GM18499 (cell line): ENCODE measurements at regions not wholly inside any gene's neighbourhood (a gene's known extent, or its start where the extent isn't known, plus 50 kb on each side); places are given as distances from the start of the nearest gene placed in this dataset.
"Not testable (repeated sequence)": the region's sequence is repeated elsewhere in the genome, so short reads cannot be mapped to it uniquely, and the experiment has no call there.

Experiments
- ATAC-seq: cut with Tn5 transposase; IDR thresholded peaks from one replicate; pipeline ENCODE4 v1.9.1; 2021; ENCODE audit warnings: moderate number of reproducible peaks; ENCODE audit not compliant: insufficient read depth, unreplicated experiment

DNA sequence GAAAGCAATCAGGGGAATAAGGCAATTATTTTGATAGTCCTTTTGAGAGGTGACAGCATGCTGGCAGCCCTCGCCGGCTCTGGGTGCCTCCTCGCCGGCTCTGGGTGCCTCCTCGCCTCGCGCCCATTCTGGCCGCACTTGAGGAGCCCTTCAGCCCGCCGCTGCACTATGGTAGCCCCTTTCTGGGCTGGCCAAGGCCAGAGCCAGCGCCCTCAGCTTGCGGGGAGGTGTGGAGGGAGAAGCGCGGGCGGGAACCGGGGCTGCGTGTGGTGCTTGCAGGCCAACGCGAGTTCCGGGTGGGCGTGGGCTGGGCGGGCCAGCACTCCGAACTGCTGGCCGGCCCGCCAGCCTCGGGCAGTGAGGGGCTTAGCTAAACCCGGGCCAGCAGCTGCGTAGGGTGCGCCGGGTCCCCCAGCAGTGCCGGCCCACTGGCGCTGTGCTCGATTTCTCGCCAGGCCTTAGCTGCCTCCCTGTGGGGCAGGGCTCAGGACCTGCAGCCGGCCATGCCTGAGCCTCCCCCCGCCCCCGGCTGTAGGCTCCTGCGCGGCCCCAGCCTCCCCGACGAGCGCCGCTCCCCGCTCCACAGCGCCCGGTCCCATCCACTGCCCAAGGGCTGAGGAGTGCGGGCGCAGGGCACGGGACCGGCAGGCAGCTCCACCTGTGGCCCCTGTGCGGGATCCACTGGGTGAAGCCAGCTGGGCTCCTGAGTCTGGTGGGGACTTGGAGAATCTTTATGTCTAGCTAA is 193.5 kb downstream of the ADCYAP1 start:
- not testable (repeated sequence) for ATAC-seq

DNA sequence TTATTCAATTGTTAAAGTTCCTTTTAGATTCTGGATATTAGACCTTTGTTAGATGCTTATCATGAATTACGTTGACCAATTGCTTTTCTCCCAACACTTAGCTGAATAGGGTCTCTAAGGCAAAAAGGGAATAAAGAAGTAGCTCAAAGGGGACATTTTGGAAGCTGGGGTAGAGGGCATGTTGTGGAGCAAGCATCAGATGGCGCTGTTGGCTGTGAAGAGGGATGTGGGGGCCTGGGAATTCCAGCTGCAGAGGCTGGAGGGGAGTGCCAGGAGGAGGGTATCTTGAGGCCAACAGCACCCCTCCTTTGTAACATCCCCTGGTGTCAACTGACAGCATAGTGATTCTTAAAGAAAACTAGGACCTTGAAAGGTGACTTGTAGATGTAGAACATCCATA is 198.2 kb downstream of the ADCYAP1 start:
- ATAC-seq, result no peak

DNA sequence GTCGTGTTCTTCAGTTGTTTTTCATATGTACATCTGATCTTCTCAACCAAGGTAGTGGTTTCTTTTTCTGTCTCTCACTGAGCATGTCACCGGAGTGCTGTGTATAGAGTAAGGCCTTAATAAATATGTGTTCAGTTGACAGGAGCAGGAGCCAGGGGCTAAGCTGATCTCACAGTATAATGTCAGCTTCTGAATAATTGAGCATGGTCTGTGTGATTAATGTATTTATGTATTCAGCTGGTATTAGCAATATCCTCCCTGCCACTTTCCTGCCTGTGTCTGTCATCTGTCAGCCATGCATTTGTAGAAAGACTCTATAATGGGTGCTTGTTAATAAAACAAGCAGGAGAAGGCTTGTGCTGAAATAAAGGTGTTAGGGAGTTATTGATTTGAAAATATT is 198.9 kb downstream of the ADCYAP1 start:
- no peak for ATAC-seq

DNA sequence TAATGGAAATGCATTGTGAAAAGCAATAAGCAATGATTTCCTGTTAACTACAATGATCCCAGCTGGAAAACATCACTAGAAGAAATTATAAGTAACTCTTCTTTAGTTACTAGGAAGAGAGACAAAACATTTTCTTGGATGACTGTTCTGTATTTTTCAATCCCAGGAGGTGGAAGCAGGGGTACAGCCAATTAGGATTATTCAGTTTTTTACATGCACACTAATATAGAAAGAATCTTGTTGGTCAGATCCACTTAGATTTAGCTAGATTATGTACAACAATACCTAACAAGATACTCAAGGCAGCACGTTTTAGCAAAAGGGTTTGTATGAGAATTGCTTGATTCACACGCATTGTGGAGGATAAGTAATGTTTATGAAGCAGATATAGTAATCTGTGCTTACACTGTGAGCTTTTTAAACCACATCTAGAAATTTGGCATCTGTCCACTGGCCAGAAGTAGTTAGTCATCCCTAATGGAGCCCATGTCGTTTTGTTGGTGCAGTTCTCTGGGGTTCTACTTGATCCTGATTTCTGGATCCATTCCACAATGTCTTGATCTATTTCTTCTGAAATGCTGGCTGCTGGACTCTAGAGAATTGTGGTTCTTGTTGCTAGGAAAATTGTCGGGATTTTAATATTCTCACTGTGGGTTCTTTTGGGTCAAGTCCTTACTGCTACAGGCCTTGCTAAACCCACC is 199.7 kb downstream of the ADCYAP1 start:
- no peak for ATAC-seq

DNA sequence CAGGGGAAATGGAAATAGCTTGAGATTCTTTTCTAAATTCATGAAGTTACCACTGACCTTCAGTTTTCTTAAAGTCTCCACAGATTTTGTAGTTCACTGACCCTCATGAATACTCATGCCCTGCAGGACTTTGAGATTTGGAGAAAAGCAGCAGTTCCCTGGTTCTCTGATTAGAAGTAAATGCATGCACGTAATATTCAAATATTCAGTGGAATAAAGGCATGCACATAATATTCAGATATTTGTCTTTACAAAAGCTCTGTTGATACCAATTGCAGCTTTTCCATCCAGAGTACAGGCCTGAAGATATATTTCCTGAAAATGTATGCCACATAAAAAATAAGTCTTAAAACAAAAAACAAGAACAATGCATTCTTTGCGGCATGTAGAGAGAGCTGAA is 219.8 kb downstream of the ADCYAP1 start:
- ATAC-seq, result no peak

DNA sequence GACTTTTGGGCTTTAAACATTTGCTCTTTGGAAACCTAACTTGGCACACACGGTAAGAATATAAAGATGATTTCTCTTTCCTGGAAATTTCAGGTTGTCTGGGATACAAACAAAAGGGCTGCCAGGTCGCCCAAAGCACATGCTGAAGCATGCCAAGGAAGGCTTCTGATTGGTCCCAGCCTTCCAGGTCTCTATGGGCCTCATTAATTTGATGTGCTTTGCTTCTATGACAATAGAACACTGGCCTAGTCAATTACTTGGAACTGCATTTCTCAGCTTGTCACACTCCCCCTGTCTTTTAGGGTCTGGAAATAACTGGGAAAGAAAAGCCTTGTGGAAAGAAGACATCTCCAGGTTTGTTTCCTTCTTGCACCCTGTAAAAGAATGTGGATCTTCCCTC is 228.9 kb downstream of the ADCYAP1 start:
- no peak for ATAC-seq

DNA sequence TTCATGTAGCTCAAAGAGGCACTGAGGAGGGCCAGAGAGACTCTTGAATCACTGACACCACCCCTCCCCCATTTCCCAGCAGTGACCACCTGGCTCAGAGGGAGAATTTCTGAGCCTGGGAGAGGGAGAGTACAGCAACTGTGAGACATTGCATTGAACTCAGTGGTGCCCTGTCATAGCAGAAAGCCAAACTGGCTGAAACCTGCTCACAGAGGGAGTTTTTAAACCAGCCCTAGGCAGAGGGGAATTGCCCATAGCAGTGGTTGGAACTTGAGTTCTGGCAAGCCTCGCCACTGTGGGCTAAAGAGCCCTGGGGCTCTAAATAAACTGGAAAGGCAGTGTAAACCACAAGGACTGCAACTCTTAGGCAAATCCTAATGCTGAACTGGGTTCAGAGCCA is 243.1 kb downstream of the ADCYAP1 start:
- no peak for ATAC-seq

DNA sequence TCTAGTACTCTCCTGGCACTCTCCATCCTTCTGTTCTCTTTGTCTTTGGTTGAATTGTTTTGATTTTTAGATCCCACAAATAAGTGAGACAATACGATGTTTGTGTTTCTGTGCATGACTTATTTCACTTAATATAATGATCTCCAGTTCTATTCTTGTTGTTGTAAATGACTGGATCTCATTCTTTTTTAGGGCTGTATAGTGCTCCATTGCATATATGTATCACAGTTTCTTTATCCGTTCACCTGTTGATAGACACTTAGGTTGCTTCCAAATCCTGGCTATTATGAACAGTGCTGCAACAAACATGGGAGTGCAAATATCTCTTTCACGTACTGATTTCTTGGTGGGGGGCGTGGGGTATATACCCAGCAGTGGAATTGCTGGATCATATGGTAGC is 245.0 kb downstream of the ADCYAP1 start:
- ATAC-seq, result no peak

DNA sequence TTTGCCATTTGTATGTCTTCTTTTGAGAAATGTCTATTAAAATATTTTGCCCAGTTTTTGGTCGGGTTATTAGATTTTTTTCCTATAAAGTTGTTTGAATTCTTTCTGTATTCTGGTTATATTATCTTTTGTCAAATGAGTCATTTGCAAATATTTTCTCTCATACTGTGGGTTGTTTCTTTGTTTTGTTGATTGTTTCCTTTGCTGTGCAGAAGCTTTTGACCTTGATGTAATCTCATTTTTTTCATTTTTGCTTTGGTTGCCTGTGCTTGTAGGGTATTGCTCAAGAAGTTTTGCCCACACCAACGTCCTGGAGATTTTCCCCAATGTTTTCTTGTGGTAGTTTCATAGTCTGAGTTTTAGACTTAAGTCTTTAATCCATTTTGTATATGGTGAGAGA is 245.7 kb downstream of the ADCYAP1 start:
- no peak for ATAC-seq

DNA sequence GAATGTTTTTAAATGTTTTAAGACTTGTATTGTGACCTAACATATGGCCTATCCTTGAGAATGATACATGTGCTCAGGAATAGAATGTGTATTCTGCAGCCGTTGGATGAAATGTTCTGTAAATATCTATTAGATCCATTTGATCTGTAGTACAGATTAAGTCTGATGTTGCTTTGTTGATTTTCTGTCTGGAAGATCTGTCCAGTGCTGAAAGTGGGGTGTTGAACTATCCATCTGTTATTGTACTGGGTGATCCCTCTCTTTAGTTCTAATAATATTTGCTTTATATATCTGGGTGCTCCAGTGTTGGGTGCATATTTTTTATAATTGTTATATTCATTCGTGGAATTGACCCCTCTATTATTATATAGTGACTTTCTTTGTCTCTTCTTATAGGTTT is 248.3 kb downstream of the ADCYAP1 start:
- not testable (repeated sequence) for ATAC-seq

DNA sequence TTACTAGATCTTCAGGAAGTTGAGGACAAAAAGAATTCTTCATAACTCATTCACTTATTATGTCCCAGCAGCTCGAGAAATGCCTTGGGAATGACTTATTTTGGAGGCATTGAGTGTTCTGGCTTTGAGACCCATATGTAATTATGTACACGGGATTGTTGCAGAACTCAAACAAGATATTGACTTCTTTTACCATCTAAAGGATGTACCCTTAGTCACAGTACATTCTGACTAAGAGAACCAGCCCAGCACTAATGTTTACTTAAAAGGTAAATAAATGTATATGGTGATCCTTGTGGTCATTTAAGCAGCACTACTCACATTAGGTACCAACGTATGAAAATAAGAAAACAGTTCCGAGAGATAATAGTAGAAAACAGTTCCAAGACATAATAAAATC is 268.9 kb downstream of the ADCYAP1 start:
- no peak for ATAC-seq

DNA sequence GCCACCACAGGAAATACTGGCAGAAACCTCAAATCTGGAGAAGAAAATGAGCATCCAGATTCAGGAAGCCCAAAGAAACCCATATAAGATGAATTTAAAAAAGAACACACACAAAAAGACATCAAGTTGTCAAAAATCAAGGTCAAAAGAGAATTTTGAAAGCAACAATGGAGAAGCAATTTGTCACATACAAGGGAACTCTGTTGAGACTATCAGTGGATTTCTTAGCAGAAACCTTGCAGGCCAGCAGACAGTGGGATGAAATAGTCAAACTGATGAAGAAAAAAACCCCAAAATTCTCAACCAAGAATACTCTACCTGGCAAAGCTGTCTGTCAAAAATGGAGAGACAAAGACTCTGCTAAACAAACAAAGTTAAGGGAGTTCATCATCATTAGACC is 272.6 kb downstream of the ADCYAP1 start:
- no peak for ATAC-seq

DNA sequence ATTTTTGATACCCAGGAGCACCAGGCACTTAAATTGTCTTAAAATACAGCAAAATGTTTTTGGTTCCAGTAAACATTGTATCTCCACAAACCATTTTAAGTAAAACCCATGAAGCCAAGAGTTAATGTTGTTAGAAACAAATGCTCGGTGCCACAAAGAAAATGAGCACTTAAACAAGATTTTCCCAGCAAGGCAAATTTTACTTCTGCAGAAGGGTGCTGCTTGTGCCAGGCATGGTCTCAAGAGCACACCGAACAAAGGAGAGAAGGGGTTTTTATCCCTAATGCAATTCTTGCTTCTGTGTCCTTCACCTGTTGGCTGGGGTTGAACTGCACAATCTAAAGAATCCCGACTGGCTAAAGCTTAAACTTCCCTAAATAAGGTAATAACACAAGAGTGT is 286.7 kb downstream of the ADCYAP1 start:
- no peak for ATAC-seq

DNA sequence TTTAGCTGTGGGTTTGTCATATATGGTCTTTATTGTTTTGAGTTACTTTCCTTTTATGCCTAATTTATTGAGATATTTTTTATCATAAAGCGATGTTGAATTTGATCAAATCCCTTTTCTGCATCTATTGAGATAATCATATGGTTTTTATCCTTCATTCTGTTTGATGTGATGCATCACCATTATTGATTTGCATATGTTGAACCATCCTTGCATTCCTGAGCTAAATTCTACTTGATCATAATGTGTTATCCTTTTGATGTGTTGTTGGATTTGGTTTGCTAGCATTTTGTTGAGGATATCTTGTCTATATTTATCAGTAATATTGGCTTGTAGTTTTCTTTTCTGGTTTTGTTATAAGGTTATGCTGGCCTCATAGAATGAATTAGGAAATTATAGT is 308.5 kb downstream of the ADCYAP1 start:
- ATAC-seq, result no peak

DNA sequence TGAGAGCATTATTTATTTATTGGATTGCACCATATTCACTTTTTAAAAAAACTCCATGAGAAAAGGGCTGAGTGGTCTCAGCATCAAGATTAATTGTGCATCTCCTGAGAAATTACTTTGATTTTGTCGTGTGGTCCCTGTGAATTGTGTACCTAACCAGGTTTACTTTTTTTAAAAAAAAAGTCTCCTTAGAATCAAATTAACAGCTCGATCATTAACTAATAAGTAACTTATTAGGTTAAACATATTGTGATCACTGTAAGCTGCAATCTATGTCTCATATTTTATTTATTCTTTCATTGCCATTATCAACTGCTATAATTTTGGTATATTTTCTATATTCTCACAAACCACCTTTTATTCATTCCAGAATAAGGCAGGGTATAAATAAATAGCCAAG is 318.2 kb downstream of the ADCYAP1 start:
- no peak for ATAC-seq

DNA sequence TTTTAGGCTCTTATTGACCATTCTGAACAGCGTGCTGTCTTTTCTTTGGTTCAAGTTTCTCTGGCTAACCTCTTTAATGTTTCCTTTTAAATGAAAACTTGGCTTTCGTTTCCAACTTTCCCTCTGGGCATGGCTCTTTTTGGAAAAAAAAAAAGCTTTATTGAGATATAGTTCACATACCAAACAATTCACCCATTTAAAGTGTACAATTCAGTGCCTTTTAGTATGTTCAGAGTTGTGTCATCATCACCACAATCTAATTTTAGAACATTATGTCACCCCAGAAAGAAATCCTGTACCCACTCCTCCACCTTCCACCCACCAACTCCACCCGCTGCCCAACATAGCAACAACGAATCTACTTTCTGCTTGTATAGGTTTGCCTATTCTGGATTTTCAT is 322.4 kb downstream of the ADCYAP1 start:
- no peak for ATAC-seq

DNA sequence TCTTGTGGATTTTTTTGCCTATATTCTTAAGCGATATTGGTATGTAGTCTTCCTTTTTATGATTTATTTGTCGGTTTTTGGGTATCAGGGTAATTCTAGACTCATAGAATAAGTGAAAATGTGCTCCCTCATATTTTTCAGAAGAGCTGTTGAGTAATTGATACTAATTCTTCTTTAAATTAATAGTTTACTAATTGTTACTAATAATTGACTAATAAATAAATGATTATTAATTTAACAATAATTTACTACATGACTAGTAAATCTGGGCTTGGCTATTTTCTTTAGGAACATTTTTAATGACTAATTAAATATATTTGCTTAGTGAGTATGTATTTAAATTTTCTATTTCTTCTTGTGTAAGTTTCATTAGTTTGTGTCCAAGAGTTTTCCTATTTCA is 325.0 kb downstream of the ADCYAP1 start:
- no peak for ATAC-seq

DNA sequence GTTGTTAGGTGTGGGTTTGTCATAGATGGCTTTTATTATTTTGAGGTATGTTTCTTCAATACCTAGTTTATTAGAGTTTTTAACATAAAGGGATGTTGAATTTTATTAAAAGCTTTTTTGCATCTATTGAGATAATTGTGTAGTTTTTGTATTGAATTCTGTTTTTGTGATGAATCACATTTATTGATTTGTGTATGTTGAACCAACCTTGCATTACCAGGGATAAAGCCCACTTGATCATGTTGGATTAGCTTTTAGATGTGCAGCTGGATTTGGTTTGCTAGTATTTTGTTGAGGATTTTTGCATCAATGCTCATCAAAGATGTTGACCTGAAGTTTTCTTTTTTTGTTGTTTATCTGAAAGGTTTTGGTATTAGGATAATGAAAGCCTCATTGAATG is 328.2 kb downstream of the ADCYAP1 start:
- no peak for ATAC-seq

DNA sequence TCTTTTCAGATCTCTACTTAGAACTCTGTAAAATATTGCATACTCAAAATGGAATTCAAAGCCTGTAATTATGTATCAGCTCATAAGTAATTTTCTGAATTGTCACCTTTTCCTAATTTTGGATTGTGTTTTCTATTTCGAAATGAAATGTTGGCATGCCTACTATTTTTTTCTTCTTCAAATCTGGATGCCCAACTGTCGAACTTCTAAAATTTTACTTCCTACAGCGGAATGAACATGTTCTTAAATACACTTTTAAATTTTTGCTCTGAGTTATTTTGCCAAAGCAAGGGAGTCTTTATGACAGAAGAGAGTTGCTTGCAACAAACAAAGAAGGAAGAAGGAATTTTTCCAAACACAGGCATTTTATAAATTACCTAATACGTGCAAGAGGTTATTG is 336.0 kb downstream of the ADCYAP1 start:
- no peak for ATAC-seq

DNA sequence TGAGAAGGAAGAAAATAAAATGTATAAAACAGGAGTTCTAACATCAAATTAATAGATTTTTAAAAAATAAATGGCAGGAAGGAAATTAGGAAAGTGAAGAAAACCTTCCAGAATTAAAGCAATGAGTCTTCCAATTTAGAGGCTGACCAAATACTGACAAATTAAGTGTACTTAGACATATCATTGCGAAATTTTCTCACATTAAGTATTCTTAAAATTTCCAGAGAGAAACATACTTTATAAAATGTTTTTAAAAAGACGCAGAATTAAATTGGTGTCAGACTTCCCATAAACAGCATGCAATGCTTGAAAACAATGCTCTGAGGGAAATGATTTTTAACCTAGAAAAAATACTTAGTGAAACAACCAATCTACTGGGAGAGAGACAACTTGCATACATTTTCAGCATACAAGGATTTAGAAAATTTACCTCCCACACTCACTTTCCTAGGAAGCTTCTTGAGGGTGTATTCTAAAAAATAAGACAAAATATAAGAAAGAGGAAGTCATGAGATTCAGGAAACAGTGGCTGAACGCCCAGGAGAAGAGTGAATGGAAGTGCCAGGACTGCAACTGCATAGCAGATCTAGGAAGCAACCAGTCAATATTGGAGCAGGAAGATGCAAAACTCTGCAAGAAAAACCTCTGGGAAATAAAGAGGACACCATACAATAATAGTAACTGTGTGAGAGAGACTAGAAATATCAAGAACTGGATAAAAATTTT is 339.9 kb downstream of the ADCYAP1 start:
- ATAC-seq, result no peak

DNA sequence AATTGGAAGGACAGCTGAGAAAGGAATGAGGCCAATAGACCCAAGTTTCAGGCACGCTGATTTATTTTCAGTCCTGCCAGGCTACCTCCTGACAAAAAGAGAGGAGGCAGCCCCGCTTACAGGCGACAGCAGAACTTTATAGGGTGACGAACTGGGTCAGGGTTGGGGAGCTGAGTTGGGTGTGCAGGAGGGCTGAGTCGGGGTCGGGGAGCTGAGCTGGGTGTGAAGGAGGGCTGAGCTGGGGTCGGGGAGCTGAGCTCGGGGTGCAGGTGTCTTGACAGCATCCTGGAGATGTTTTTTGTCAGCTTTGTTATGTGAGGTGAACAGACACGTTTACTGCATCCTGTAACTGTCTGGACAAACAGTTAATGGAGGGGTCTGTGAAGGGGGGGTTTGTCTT is 342.2 kb downstream of the ADCYAP1 start:
- no peak for ATAC-seq
